Activated naive CD8-positive, alpha-beta T cell treated with anti-CD3 and anti-CD28 coated beads, Interleukin-2, amount 50 U/mL, for 24 hours (primary cell): ENCODE measurements at regions not wholly inside any gene's neighbourhood (a gene's known extent, or its start where the extent isn't known, plus 50 kb on each side); places are given as distances from the start of the nearest gene placed in this dataset.
"Not testable (repeated sequence)": the region's sequence is repeated elsewhere in the genome, so short reads cannot be mapped to it uniquely, and the experiment has no call there.

Source experiments
- ATAC-seq: fragments of 150-1000 bp; cut with Tn5 transposase; one replicate; pipeline ENCODE4 v1.10.0; 2021
- DNase-seq: peaks from one replicate; pipeline ENCODE4 v3.0.0; 2021
- H3K27ac Mint-ChIP-seq: one replicate; pipeline ENCODE4 v1.8.0; 2021; ENCODE audit warnings: mild to moderate bottlenecking, mixed read lengths
- H3K27me3 Mint-ChIP-seq: one replicate; pipeline ENCODE4 v1.8.0; 2021; ENCODE audit warnings: mixed read lengths
- H3K36me3 Mint-ChIP-seq: one replicate; pipeline ENCODE4 v1.8.0; 2021; ENCODE audit warnings: low read depth, mixed read lengths
- H3K4me1 Mint-ChIP-seq: one replicate; pipeline ENCODE4 v1.8.0; 2021; ENCODE audit warnings: mixed read lengths
- H3K4me3 Mint-ChIP-seq: one replicate; pipeline ENCODE4 v1.8.0; 2021; ENCODE audit warnings: mild to moderate bottlenecking, moderate library complexity, mixed read lengths
- H3K9me3 Mint-ChIP-seq: one replicate; pipeline ENCODE4 v1.8.0; 2021; ENCODE audit warnings: mixed read lengths

DNA sequence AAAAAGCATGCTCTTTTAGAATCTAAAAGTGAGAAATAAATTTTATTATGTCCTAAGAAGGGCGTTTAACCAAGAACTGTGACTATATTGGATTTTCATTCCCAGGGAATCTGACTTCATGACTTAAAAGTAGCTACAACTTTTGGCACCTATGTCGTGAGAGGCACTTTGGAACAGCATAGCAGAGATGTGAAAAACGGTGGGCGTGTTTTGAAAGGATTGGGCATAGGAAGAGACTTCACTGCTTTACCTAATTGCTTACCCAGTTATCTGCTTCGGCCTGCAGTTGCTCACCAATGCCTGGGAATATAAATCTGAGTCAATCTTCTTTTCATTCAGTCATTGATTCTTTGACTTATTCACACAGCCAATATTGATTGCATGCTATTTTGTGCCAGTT, 363.4 kb downstream of the DNAH5 start:
- H3K36me3 Mint-ChIP-seq = no peaks in the 10 kb centered on the region
- DNase-seq (no peak), ATAC-seq (no peak)
- no peak overlapping the region for H3K27ac Mint-ChIP-seq
- H3K9me3 Mint-ChIP-seq = peaks cover 4% of the 10 kb centered on the region
- no peaks in the 10 kb centered on the region for H3K27me3 Mint-ChIP-seq
- no peaks in the 10 kb centered on the region for H3K4me1 Mint-ChIP-seq
- no peak overlapping the region for H3K4me3 Mint-ChIP-seq

DNA sequence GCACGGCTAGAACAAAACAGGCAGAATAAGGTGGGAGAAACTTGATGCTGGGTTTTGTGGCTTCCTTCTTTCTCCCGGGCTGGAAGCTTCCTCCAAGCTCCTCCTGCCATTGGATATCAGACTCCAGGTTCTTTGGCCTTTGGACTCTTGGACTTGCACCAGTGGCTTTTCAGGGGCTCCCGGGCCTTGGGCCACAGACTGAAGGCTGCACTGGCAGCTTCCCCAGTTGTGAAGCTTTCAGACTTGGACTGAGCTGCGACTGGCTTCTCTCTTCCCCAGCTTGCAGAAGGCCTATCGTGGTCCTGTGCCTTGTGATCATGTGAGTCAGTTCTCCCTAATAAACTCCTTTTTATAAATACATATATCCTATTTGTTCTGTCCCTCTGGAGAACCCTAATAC, 364.4 kb downstream of the DNAH5 start:
- Mint-ChIP-seq H3K27me3 (no peaks in the 10 kb centered on the region), H3K27ac (no peak overlapping the region), H3K9me3 (peaks cover 4% of the 10 kb centered on the region), H3K36me3 (no peaks in the 10 kb centered on the region), H3K4me3 (no peak overlapping the region), H3K4me1 (no peaks in the 10 kb centered on the region)
- no peak for ATAC-seq
- no peak for DNase-seq

DNA sequence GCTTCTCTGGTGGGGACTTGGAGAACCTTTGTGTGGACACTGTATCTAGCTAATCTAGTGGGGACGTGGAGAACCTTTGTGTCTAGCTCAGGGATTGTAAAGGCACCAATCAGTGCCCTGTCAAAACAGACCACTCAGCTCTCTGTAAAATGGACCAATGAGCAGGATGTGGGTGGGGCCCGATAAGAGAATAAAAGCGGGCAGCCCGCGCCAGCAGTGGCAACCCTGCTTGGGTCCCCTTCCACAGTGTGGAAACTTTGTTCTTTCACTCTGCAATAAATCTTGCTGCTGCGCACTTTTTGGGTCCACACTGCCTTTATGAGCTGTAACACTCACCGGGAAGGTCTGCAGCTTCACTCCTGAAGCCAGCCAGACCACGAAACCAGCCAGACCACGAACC, 365.4 kb downstream of the DNAH5 start:
- not testable (repeated sequence) for H3K27ac Mint-ChIP-seq, H3K4me1 Mint-ChIP-seq, H3K27me3 Mint-ChIP-seq, H3K9me3 Mint-ChIP-seq, H3K36me3 Mint-ChIP-seq, ATAC-seq, DNase-seq, H3K4me3 Mint-ChIP-seq

DNA sequence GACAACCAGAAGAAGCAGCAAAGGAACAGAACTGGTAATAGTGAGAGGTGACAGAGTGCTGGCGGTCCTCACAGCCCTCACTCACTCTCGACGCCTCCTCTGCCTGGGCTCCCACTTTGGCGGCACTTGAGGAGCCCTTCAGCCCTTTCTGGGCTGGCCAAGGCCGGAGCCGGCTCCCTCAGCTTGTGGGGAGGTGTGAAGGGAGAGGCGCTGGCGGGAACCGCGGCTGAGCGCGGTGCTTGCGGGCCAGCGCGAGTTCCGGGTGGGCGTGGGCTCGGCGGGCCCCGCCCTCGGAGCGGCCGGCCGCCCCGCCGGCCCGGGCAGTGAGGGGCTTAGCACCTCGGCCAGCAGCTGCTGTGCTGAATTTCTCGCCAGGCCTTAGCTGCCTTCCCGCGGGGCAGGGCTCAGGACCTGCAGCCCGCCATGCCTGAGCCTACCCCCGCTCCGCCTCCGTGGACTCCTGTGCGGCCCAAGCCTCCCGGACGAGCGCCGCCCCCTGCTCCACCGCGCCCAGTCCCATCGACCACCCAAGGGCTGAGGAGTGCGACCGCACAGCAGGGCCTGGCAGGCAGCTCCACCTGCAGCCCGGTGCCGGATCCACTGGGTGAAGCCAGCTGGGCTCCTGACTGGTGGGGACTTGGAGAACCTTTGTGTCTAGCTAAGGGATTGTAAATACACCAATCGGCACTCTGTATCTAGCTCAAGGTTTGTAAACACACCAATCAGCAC, 366.0 kb downstream of the DNAH5 start:
- H3K4me3 Mint-ChIP-seq, DNase-seq, H3K9me3 Mint-ChIP-seq, H3K27me3 Mint-ChIP-seq, ATAC-seq, H3K36me3 Mint-ChIP-seq, H3K27ac Mint-ChIP-seq, H3K4me1 Mint-ChIP-seq: not testable (repeated sequence)

DNA sequence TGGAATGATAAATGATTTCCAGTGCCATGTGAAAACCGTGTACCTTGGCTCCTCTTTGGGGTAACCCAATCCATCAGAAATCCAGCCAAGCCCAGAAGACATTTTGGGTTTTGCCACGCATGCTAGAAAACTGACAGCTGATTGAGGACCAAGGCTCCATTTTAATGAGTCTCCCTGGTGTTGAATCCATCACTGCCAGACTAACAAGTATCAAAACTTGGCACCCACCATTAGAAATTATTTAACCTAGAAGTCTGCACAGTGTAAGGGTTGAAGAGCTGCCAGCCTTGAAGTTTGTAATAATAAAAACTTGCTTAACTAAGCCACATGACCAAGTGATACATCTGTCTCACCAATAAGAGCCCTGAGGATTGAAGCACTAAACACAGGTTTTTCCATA, 369.9 kb downstream of the DNAH5 start:
- H3K36me3 Mint-ChIP-seq = no peaks in the 10 kb centered on the region
- ATAC-seq = no peak

DNA sequence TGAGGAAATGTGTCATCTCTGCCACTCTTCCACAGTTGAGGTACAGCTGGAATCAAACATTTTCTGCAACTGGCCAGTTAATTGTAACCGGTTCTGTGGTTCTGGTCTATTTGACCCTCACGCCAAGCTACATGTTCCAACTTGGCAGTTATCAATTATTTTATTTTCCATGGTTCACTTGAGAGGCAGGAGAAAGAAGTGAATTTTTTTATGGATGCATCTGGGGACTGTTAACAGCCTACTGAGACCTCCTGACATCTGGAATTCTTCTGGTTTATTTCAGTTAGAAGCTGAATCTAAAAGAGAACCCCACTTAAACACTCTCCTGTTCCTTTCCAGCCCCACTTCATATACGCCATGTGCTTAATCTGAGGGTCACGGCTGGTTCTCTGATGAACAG, 372.3 kb downstream of the DNAH5 start:
- no peak for ATAC-seq
- no peaks in the 10 kb centered on the region for H3K36me3 Mint-ChIP-seq
- no peak for DNase-seq
- H3K9me3 Mint-ChIP-seq = peaks cover 22% of the 10 kb centered on the region
- no peaks in the 10 kb centered on the region for H3K27me3 Mint-ChIP-seq
- no peaks in the 10 kb centered on the region for H3K4me1 Mint-ChIP-seq
- no peak overlapping the region for H3K4me3 Mint-ChIP-seq
- H3K27ac Mint-ChIP-seq = no peak overlapping the region

More for the DNA sequence above, 369.9 kb downstream of the DNAH5 start:
- Mint-ChIP-seq H3K27ac (no peak overlapping the region), H3K4me1 (no peaks in the 10 kb centered on the region), H3K9me3 (peaks cover 22% of the 10 kb centered on the region), H3K4me3 (no peak overlapping the region), H3K27me3 (no peaks in the 10 kb centered on the region)
- DNase-seq = no peak

DNA sequence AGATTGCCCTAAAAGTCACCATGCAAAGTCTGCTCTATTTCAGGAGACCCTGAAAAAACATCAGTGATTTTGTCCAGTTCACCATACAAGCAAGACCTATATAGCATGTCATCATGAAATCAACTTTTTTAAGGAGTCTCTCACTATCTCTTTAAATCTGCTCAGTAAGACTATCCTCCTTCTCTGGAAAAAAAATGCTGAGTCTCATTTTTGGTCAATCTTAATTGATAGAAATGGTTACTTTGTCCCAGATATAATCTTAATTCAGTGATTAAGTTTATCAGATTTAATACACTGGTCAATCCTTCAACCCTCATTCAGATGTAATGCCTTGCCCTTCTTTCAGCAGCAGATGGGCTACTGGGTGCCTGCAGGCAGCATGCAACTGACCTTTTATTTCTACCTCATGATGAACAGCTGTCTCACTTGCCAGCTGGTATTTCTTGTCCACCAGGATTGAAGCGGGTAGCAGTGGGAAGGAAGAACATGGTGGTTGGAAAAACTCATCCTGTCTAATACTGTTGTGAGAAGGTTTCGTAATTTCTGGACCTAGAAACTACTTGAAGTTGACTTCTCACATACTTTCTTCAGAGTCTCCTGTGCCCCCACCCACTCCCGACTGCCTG, 375.3 kb downstream of the DNAH5 start:
- no peak for ATAC-seq
- H3K27me3 Mint-ChIP-seq = no peaks in the 10 kb centered on the region
- peaks cover 24% of the 10 kb centered on the region for H3K9me3 Mint-ChIP-seq
- H3K36me3 Mint-ChIP-seq = no peaks in the 10 kb centered on the region
- no peak for DNase-seq
- no peak overlapping the region for H3K27ac Mint-ChIP-seq
- H3K4me3 Mint-ChIP-seq = no peak overlapping the region
- H3K4me1 Mint-ChIP-seq = no peaks in the 10 kb centered on the region

DNA sequence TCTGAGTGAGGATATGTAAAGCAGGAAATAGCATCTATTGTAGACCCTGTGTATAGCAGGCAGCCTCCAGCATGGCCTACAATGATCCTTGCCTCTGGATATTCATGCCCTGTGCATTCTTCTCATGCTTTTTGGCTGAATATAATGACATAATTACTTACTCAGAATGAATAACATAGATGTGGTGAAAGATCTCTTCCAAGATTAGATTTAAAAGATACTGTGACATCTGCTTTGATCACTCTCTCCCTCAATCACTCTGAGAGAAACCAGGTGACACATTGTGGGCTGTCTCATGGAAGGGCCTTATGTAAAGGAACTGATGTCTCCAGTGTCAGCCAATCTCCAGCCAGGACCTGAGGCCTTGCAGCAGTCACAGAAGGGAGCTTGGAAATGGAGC, 376.7 kb downstream of the DNAH5 start:
- ATAC-seq = no peak
- no peak for DNase-seq
- Mint-ChIP-seq H3K27me3 (no peaks in the 10 kb centered on the region), H3K36me3 (no peaks in the 10 kb centered on the region), H3K4me1 (no peaks in the 10 kb centered on the region), H3K4me3 (no peak overlapping the region), H3K9me3 (peaks cover 25% of the 10 kb centered on the region), H3K27ac (no peak overlapping the region)

DNA sequence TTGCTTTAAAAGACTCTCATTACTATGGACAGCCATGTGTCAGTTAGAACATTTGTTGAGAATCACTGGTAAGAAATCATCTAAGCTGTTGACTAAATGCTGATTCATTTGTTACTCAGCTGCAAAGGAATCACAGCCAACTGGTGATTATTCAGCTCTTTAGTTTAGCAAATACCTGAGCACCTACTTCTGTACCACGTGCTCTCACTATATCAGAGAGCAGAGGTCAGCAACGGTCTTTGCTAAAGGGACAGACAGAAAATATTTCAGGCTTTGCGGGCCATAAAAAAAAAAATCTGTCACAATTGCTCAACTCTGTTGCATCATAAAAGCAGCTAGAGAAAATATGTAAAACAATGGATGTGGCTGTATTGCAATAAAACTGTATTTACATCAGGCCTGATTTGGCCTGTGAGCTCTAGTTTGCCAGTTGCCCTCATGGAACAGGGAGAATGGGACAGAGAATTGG, 377.6 kb downstream of the DNAH5 start:
- no peaks in the 10 kb centered on the region for H3K36me3 Mint-ChIP-seq
- no peaks in the 10 kb centered on the region for H3K4me1 Mint-ChIP-seq
- no peak overlapping the region for H3K4me3 Mint-ChIP-seq
- ATAC-seq = no peak
- H3K27me3 Mint-ChIP-seq = no peaks in the 10 kb centered on the region
- H3K9me3 Mint-ChIP-seq = peaks cover 24% of the 10 kb centered on the region
- H3K27ac Mint-ChIP-seq = no peak overlapping the region
- no peak for DNase-seq

DNA sequence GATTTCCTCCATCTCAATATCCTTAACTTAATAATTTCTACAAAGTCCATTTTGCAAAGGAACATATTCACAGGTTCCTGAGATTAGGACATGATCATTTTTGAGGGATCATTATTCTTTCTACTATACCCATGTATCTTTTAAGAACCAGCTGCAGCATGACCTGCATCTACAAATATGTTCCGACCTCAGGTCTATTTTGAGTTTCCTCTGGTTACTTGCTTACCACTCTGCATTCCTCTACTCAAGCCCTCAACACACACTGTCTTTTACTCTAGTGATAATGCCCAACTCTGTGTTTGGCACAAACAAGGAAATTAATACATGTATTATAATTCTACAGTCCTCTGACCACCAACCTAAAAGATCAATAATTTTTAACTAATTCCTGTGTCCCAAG, 386.1 kb downstream of the DNAH5 start:
- peaks cover 15% of the 10 kb centered on the region for H3K9me3 Mint-ChIP-seq
- ATAC-seq (no peak), DNase-seq (no peak)
- no peak overlapping the region for H3K27ac Mint-ChIP-seq
- H3K4me1 Mint-ChIP-seq = no peaks in the 10 kb centered on the region
- no peaks in the 10 kb centered on the region for H3K36me3 Mint-ChIP-seq
- no peaks in the 10 kb centered on the region for H3K27me3 Mint-ChIP-seq
- no peak overlapping the region for H3K4me3 Mint-ChIP-seq

DNA sequence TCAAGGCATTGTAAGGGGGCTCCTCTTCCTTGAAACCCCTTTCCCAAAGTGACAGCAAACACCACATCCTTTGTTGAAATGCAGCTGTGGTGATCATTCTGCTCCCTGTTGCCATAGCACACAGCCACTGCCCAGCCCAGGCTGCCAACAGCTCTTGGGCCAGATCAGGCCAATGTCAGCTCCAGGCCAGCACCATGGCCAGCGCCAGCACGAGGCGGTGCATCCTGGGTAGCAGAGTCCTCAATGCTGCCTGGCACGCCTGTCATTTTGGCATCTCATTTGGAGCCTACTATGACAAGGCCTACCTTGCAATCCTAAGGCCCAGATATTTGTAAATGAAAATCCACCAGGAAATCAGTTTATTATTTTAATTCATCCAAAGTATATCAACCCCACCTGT, 390.6 kb downstream of the DNAH5 start:
- Mint-ChIP-seq H3K27ac (no peak overlapping the region), H3K9me3 (peaks cover 11% of the 10 kb centered on the region), H3K4me1 (no peaks in the 10 kb centered on the region), H3K4me3 (no peak overlapping the region), H3K36me3 (no peaks in the 10 kb centered on the region), H3K27me3 (no peaks in the 10 kb centered on the region)
- DNase-seq = no peak
- no peak for ATAC-seq

DNA sequence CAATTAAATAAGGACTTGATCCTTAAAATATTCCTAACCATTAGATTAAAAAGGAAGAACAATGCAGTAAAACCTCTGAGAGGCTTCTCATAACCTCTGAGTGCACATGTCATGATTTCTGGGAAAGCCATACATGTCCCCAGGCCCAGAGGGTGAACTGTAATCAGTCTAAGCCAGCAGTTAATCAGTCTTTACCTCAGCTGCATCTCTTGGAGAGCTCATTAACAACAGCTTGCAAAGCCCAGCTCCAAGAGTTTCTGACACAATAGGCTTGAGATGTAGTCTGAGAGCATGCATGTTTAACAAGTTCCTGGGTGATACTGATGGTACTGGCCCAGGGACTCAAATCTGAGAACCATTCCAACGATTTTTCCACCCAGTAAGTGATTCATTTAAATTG, 392.1 kb downstream of the DNAH5 start:
- Mint-ChIP-seq H3K9me3 (peaks cover 9% of the 10 kb centered on the region), H3K36me3 (no peaks in the 10 kb centered on the region), H3K27me3 (no peaks in the 10 kb centered on the region), H3K4me3 (no peak overlapping the region), H3K27ac (no peak overlapping the region), H3K4me1 (no peaks in the 10 kb centered on the region)
- DNase-seq (no peak), ATAC-seq (no peak)

DNA sequence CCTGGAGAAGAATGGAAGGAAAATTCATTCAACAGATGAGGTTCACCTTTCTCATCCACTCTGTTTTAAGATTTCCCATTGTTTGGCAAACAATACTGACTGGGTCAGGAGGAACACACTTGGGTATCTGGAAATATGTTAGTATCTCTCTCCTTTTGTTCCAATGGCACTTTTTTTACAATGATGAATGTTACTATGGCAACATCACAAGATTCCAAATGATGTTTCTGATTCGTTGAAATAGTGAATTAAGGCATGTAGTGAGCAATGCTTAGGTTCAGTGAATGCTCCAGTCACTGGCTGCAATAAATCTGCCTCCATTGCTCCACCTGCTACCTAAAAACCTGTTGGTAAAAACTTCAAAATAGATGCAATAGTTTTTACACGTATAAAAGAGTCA, 392.8 kb downstream of the DNAH5 start:
- no peak overlapping the region for H3K27ac Mint-ChIP-seq
- no peaks in the 10 kb centered on the region for H3K36me3 Mint-ChIP-seq
- H3K27me3 Mint-ChIP-seq = no peaks in the 10 kb centered on the region
- ATAC-seq = no peak
- H3K4me1 Mint-ChIP-seq = no peaks in the 10 kb centered on the region
- no peak overlapping the region for H3K4me3 Mint-ChIP-seq
- peaks cover 4% of the 10 kb centered on the region for H3K9me3 Mint-ChIP-seq
- DNase-seq = no peak

DNA sequence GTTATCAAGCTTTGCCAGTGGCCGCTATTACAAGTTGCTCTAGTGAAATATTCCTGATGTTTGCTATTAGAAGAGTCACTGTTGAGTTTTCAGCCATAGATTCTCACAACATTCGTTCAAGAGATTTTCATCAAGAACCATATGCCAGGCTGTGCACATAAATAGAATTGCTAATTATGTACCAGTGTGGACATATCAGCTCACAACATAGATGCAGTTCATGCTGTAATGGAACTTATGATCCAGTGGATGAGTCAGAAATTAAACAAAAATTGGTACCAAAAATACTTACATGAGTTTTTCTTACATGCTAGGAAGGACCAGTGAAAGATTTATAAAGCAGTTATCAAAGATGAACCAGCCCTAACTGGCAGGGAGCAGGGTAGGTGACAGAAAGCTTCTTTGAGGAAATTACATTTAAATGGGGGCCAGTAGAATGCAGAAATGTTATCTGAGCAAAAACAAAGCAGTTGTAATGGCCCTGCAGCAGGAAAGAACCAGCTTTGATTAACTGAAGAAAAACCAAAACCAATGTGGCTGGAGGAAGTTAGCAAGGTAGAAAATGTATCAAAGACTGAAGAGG, 404.2 kb downstream of the DNAH5 start:
- ATAC-seq = no peak
- H3K36me3 Mint-ChIP-seq = no peaks in the 10 kb centered on the region
- no peaks in the 10 kb centered on the region for H3K4me1 Mint-ChIP-seq
- H3K27me3 Mint-ChIP-seq = no peaks in the 10 kb centered on the region
- H3K27ac Mint-ChIP-seq = no peak overlapping the region
- peaks cover 11% of the 10 kb centered on the region for H3K9me3 Mint-ChIP-seq
- no peak overlapping the region for H3K4me3 Mint-ChIP-seq
- DNase-seq = no peak

DNA sequence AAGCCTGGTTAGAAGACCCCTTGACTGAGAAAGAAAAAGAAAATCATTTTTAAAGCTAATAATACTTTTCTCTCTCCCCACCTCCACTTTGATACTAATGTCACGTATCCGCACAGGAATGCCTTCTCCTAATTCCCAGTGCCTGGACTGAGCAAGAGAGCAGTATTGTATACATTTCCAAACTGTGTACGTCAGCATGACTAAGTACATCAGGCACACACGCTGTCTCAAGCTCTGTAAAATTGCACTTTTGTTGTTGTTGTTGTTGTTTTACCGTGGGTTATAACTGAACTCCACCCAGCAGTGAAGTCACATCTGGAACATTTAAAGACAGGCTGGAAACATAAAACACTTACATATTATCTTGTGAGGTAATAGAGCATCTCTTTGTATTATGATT, 407.6 kb downstream of the DNAH5 start:
- H3K27ac Mint-ChIP-seq = no peak overlapping the region
- H3K4me3 Mint-ChIP-seq = no peak overlapping the region
- H3K27me3 Mint-ChIP-seq = no peaks in the 10 kb centered on the region
- DNase-seq (no peak), ATAC-seq (no peak)
- H3K36me3 Mint-ChIP-seq = no peaks in the 10 kb centered on the region
- no peaks in the 10 kb centered on the region for H3K4me1 Mint-ChIP-seq
- H3K9me3 Mint-ChIP-seq = no peaks in the 10 kb centered on the region
